Activated CD4-positive, CD25-positive, alpha-beta regulatory T cell treated with anti-CD3 and anti-CD28 coated beads, Interleukin-2, amount 50 U/mL, for 16 hours (primary cell): ENCODE measurements at regions not wholly inside any gene's neighbourhood (a gene's known extent, or its start where the extent isn't known, plus 50 kb on each side); places are given as distances from the start of the nearest gene placed in this dataset.
"Not testable (repeated sequence)": the region's sequence is repeated elsewhere in the genome, so short reads cannot be mapped to it uniquely, and the experiment has no call there.

Experiments
- DNase-seq: peaks from one replicate; pipeline ENCODE4 v3.0.0-alpha.2; 2020; ENCODE audit warnings: low read depth, low spot score

- not testable (repeated sequence) for DNase-seq
Observed at GRCh38 chr3:195635262-195635873, 51.6 kb upstream of the APOD start.

- DNase-seq = not testable (repeated sequence)
Observed at GRCh38 chr3:195634426-195635261, 50.9 kb upstream of the APOD start.
